Gastrocnemius medialis (tissue), 4 donors: ENCODE measurements at regions not wholly inside any gene's neighbourhood (a gene's known extent, or its start where the extent isn't known, plus 50 kb on each side); places are given as distances from the start of the nearest gene placed in this dataset.

Source experiments
- ATAC-seq, 2 donors: fragments of 150-250 bp; one replicate each; pipeline ENCODE4 v1.9.1; 2016
- DNase-seq, 2 donors: peaks; one replicate each; pipeline ENCODE4 v3.0.0-alpha.2; 2019
- H3K27ac ChIP-seq, 4 donors: fragments of 200-600 bp; sonication (generic); 1 replicate in 1 of 4; 2 replicates in 3 of 4; pipeline ENCODE4 v1.5.1; 2016 to 2018; ENCODE audit warnings: mild to moderate bottlenecking in 2 of 4, moderate library complexity in 1 of 4
- H3K27me3 ChIP-seq, 3 donors: fragments of 200-600 bp; sonication (generic) in 2 of 3; 1 replicate in 1 of 3; 2 replicates in 2 of 3; pipeline versions ENCODE4 v1.5.1 to v1.6.0; 2016 to 2019; ENCODE audit warnings: mild to moderate bottlenecking in 1 of 3, moderate library complexity in 1 of 3
- H3K36me3 ChIP-seq, 2 donors: fragments of 200-600 bp; sonication (generic) in 1 of 2; one replicate each; pipeline ENCODE4 v1.5.1; 2017 to 2018
- H3K4me1 ChIP-seq, 2 donors: fragments of 200-600 bp; sonication (generic) in 1 of 2; one replicate each; pipeline ENCODE4 v1.5.1; 2016 to 2017; ENCODE audit warnings: mild to moderate bottlenecking in 2 of 2
- H3K4me3 ChIP-seq, 4 donors: fragments of 200-600 bp; sonication (generic) in 3 of 4; 1 replicate in 1 of 4; 2 replicates in 3 of 4; pipeline ENCODE4 v1.5.1; 2016 to 2019; ENCODE audit warnings: mild to moderate bottlenecking in 2 of 4
- H3K9me3 ChIP-seq, 3 donors: fragments of 200-600 bp; sonication (generic) in 2 of 3; 1 replicate in 1 of 3; 2 replicates in 2 of 3; pipeline ENCODE4 v1.5.1; 2016 to 2019
- POLR2A ChIP-seq, 2 donors: fragments of 450-650 bp; IDR thresholded peaks; one replicate each; pipeline ENCODE4 v1.6.1; 2017; ENCODE audit warnings: antibody characterized with exemption in 2 of 2, mild to moderate bottlenecking in 2 of 2, moderate library complexity in 2 of 2
- in situ Hi-C, 4 donors: fragments of 200-750 bp; cut with MboI; loops; one replicate each; pipeline versions ENCODE4 v1.15.0 to v1.8.0; 2017; ENCODE audit warnings: low sequenced_read_pairs in 4 of 4
- intact Hi-C: fragments of 100-400 bp; cut with DNase I; formaldehyde crosslinking; loops from one replicate; pipeline ENCODE4 v1.15.1; 2023; ENCODE audit warnings: low total_unique reads
- TF ChIP-seq, protein P1 (sequence below), 5 experiments: fragments of 450-650 bp in 3 of 5; fragments of 200-600 bp in 2 of 5; sonication (generic) in 2 of 5; IDR thresholded peaks in 4 of 5; conservative IDR thresholded peaks in 1 of 5; 1 replicate in 4 of 5; 2 replicates in 1 of 5; pipeline ENCODE4 v1.5.1; 2016 to 2019; ENCODE audit warnings: antibody characterized with exemption in 5 of 5, mild to moderate bottlenecking in 3 of 5, moderate library complexity in 3 of 5

DNA sequence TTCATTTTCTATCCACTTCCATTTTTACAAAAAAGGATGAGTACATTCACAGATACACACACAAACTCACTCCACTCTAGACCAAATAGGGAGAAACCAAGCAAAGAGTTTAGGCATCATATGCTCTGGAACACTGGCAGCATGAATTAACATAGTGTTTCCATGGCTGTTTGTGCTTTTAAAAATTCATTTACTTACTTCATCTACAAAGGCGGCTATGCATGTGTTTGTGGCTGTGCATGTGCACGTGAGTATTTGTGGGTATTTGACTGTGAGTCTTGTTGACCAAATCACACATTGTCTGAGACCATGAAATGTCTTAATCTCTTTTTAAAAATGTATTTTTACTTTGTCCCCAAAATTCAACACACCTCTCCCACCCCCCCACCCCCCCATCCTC lies 203.0 kb upstream of the SESN3 start:
- H3K4me1 ChIP-seq = no peaks in the 10 kb centered on the region
- H3K27me3 ChIP-seq = no peaks in the 10 kb centered on the region
- ATAC-seq (no peak), DNase-seq (no peak)
- H3K36me3 ChIP-seq = no peaks in the 10 kb centered on the region
- in situ Hi-C loops = no loop called here
- no peak for TF ChIP-seq POLR2A (IDR thresholded peaks at IDR 0.05)
- TF ChIP-seq, protein P1, sequence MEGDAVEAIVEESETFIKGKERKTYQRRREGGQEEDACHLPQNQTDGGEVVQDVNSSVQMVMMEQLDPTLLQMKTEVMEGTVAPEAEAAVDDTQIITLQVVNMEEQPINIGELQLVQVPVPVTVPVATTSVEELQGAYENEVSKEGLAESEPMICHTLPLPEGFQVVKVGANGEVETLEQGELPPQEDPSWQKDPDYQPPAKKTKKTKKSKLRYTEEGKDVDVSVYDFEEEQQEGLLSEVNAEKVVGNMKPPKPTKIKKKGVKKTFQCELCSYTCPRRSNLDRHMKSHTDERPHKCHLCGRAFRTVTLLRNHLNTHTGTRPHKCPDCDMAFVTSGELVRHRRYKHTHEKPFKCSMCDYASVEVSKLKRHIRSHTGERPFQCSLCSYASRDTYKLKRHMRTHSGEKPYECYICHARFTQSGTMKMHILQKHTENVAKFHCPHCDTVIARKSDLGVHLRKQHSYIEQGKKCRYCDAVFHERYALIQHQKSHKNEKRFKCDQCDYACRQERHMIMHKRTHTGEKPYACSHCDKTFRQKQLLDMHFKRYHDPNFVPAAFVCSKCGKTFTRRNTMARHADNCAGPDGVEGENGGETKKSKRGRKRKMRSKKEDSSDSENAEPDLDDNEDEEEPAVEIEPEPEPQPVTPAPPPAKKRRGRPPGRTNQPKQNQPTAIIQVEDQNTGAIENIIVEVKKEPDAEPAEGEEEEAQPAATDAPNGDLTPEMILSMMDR (IDR thresholded peaks at IDR 0.05 in 4 of 5, conservative IDR thresholded peaks at IDR 0.05 in 1 of 5) = no peak
- no peak overlapping the region for H3K27ac ChIP-seq
- no peaks in the 10 kb centered on the region for H3K9me3 ChIP-seq
- H3K4me3 ChIP-seq = no peak overlapping the region
- intact Hi-C loops = no loop called here

DNA sequence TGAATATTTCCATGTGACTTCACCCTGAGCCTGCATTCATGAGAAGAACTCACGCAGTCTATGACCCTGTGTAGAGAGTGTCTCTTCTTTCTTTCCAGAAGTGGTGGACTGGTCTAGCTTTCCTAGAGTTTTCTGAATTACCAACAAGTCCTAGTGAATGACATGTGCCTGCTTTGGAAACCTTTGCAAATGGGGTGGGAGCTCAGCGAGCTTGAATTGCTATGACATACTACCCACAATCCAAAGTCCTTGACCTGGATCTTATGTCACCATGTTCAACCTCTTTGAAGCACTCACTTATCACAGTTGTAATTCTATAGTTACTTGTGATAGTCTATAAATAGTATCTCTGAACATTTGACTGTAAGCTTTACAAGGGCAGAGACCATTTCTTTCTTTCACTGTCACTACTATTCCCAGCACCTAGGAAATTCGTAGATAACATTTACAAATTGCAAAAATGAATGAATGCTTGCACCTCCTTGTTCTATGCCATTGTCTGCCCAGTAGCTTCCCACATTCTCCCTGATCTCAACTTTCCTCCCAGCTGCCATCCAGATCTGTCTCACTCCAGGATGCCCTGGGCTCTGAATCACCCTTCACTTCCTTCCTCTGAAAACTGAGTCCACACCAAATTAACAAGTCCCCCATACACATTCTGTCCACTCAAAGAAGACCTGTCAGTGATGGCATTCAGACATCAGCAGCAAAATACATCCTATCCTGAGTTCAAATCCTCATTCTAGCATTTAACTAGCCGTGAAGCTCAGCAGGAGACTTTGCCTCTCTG lies 201.9 kb upstream of the SESN3 start:
- Histone ChIP-seq H3K4me3 (no peak overlapping the region), H3K9me3 (no peaks in the 10 kb centered on the region), H3K27ac (no peak overlapping the region), H3K4me1 (no peaks in the 10 kb centered on the region), H3K36me3 (no peaks in the 10 kb centered on the region), H3K27me3 (no peaks in the 10 kb centered on the region)
- no peak for TF ChIP-seq POLR2A (IDR thresholded peaks at IDR 0.05)
- TF ChIP-seq, protein P1 (IDR thresholded peaks at IDR 0.05 in 4 of 5, conservative IDR thresholded peaks at IDR 0.05 in 1 of 5) = no peak
- no peak for DNase-seq
- in situ Hi-C loops = no loop called here
- no peak for ATAC-seq
- intact Hi-C loops = no loop called here

- Histone ChIP-seq H3K27me3 (no peaks in the 10 kb centered on the region), H3K4me3 (no peak overlapping the region), H3K9me3 (no peaks in the 10 kb centered on the region), H3K4me1 (no peaks in the 10 kb centered on the region), H3K27ac (no peak overlapping the region), H3K36me3 (no peaks in the 10 kb centered on the region)
- ATAC-seq = no peak
- in situ Hi-C loops (no loop called here), intact Hi-C loops (no loop called here)
- DNase-seq = no peak
- TF ChIP-seq, protein P1 (IDR thresholded peaks at IDR 0.05 in 4 of 5, conservative IDR thresholded peaks at IDR 0.05 in 1 of 5) = no peak
- TF ChIP-seq POLR2A (IDR thresholded peaks at IDR 0.05) = no peak
Measured at GRCh38 chr11:95429376-95429907, 198.4 kb upstream of the SESN3 start.

- Histone ChIP-seq H3K36me3 (no peaks in the 10 kb centered on the region), H3K27ac (no peak overlapping the region), H3K9me3 (no peaks in the 10 kb centered on the region), H3K4me3 (no peak overlapping the region), H3K27me3 (no peaks in the 10 kb centered on the region), H3K4me1 (no peaks in the 10 kb centered on the region)
- intact Hi-C loops = no loop called here
- no peak for TF ChIP-seq POLR2A (IDR thresholded peaks at IDR 0.05)
- TF ChIP-seq, protein P1 (IDR thresholded peaks at IDR 0.05 in 4 of 5, conservative IDR thresholded peaks at IDR 0.05 in 1 of 5) = no peak
- DNase-seq (no peak), ATAC-seq (no peak)
- in situ Hi-C loops = no loop called here
Measured at GRCh38 chr11:95426823-95427462, 195.9 kb upstream of the SESN3 start.
